Esophagus squamous epithelium (tissue), 4 donors: ENCODE measurements at regions not wholly inside any gene's neighbourhood (a gene's known extent, or its start where the extent isn't known, plus 50 kb on each side); places are given as distances from the start of the nearest gene placed in this dataset.

ENCODE experiments used
- POLR2A ChIP-seq, 4 donors: fragments of 450-650 bp; IDR thresholded peaks; one replicate each; pipeline ENCODE4 v1.6.1; 2017; ENCODE audit warnings: antibody characterized with exemption in 4 of 4, mild to moderate bottlenecking in 4 of 4, moderate library complexity in 3 of 4
- TF ChIP-seq, protein P1 (sequence below), 6 experiments: fragments of 450-650 bp in 4 of 6; fragments of 200-600 bp in 2 of 6; sonication (generic) in 2 of 6; IDR thresholded peaks; one replicate each; pipeline ENCODE4 v1.5.1; 2016 to 2019; ENCODE audit warnings: antibody characterized with exemption in 6 of 6, mild to moderate bottlenecking in 4 of 6, moderate library complexity in 4 of 6

DNA sequence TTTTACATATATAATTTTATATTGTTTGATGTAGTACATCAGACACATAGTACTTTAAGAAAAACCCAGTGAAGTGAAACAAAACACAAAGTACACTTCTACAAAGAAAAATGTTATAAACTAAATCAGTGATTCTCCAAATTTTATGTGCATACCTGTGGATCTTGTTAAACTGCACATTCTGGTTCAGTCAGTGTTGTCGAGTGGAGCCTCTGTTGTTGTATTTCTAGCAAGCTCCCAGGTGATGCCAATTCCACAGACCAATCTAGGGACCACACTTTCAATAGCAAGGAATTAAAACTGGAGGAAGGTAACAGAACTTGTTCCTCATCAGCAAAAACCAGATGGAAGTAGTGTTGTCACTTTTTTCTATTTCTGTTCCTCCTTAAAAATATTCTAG lies 183.8 kb upstream of the CD180 start:
- TF ChIP-seq, protein P1, sequence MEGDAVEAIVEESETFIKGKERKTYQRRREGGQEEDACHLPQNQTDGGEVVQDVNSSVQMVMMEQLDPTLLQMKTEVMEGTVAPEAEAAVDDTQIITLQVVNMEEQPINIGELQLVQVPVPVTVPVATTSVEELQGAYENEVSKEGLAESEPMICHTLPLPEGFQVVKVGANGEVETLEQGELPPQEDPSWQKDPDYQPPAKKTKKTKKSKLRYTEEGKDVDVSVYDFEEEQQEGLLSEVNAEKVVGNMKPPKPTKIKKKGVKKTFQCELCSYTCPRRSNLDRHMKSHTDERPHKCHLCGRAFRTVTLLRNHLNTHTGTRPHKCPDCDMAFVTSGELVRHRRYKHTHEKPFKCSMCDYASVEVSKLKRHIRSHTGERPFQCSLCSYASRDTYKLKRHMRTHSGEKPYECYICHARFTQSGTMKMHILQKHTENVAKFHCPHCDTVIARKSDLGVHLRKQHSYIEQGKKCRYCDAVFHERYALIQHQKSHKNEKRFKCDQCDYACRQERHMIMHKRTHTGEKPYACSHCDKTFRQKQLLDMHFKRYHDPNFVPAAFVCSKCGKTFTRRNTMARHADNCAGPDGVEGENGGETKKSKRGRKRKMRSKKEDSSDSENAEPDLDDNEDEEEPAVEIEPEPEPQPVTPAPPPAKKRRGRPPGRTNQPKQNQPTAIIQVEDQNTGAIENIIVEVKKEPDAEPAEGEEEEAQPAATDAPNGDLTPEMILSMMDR (IDR thresholded peaks at IDR 0.05): no peak
- no peak for TF ChIP-seq POLR2A (IDR thresholded peaks at IDR 0.05)
